IMR-90 (cell line): ENCODE measurements at regions not wholly inside any gene's neighbourhood (a gene's known extent, or its start where the extent isn't known, plus 50 kb on each side); places are given as distances from the start of the nearest gene placed in this dataset.

Experiments
- POLR2A ChIP-seq: IDR thresholded peaks from 2 replicates; pipeline ENCODE4 v1.6.1; 2012; ENCODE audit warnings: mild to moderate bottlenecking, low read depth, low read length
- RAD21 ChIP-seq: IDR thresholded peaks from 2 replicates; pipeline ENCODE4 v1.6.1; 2012; ENCODE audit warnings: low read length, improper control_type of control experiment
- TF ChIP-seq, protein P1 (sequence below): conservative IDR thresholded peaks from 2 replicates; pipeline ENCODE4 v1.5.1; 2012; ENCODE audit warnings: mild to moderate bottlenecking, low read depth, low read length, improper control_type of control experiment

DNA sequence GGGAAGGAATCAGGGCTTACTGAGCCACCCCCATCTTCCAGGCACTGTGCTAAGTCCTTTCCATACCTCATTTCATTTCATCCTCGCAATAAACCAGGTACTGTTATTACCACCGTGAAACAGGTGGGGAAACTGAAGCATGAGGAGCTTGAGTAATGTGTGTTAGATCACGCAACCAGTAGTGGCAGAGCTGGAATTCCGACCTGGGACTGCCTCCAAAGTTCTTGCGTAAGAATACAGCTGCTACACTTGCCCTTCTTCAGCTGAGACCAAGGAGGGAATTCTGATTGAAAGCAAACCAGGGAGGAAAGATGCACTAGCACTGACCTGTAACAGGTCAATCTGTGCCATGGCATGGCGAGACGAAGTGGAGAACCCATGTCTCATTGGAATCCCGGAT lies 113.4 kb upstream of the MSX2 start:
- TF ChIP-seq, protein P1, sequence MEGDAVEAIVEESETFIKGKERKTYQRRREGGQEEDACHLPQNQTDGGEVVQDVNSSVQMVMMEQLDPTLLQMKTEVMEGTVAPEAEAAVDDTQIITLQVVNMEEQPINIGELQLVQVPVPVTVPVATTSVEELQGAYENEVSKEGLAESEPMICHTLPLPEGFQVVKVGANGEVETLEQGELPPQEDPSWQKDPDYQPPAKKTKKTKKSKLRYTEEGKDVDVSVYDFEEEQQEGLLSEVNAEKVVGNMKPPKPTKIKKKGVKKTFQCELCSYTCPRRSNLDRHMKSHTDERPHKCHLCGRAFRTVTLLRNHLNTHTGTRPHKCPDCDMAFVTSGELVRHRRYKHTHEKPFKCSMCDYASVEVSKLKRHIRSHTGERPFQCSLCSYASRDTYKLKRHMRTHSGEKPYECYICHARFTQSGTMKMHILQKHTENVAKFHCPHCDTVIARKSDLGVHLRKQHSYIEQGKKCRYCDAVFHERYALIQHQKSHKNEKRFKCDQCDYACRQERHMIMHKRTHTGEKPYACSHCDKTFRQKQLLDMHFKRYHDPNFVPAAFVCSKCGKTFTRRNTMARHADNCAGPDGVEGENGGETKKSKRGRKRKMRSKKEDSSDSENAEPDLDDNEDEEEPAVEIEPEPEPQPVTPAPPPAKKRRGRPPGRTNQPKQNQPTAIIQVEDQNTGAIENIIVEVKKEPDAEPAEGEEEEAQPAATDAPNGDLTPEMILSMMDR, result no peak
- no peak for TF ChIP-seq RAD21
- no peak for TF ChIP-seq POLR2A
